B cell (primary cell): ENCODE measurements at regions not wholly inside any gene's neighbourhood (a gene's known extent, or its start where the extent isn't known, plus 50 kb on each side); places are given as distances from the start of the nearest gene placed in this dataset.

ENCODE experiments used
- ATAC-seq: fragments of 200-7000 bp; cut with Tn5 transposase; one replicate; pipeline ENCODE4 v1.10.0; 2021; ENCODE audit warnings: low read depth, mild to moderate bottlenecking, moderate number of reproducible peaks, moderate library complexity
- CTCF ChIA-PET: fragments of 350-600 bp; sonication (Branson Sonifier 250); formaldehyde crosslinking; loops from one replicate; lab custom pipeline; 2021; ENCODE audit warnings: antibody characterized with exemption, inconsistent platforms; lab: Charles Lee
- POLR2A ChIA-PET: fragments of 350-600 bp; sonication (Branson Sonifier 250); formaldehyde crosslinking; loops from one replicate; lab custom pipeline; 2021; ENCODE audit warnings: antibody characterized with exemption; lab: Charles Lee
- DNase-seq: peaks from one replicate; pipeline ENCODE4 v3.0.0; 2013
- H2AFZ ChIP-seq: 2 replicates; pipeline ENCODE4 v1.6.1; 2012; ENCODE audit warnings: mild to moderate bottlenecking, low read depth, low read length; ENCODE audit not compliant: insufficient read depth, poor library complexity, severe bottlenecking
- H3K27ac ChIP-seq, 2 donors: 1 replicate in 1 of 2; 2 replicates in 1 of 2; pipeline ENCODE4 v1.5.1; 2012 to 2013; ENCODE audit warnings: low read length in 2 of 2, mild to moderate bottlenecking in 2 of 2, moderate library complexity in 1 of 2
- H3K27me3 ChIP-seq, 4 experiments: fragments of 200-600 bp in 1 of 4; sonication (generic) in 1 of 4; replicated peaks in 1 of 4; 1 replicate in 2 of 4; 2 replicates in 2 of 4; pipeline versions ENCODE4 v1.6.1 to v1.7.0; 2013 to 2016; ENCODE audit warnings: low read length in 3 of 4, mild to moderate bottlenecking in 2 of 4, mixed read lengths in 1 of 4, moderate library complexity in 1 of 4; ENCODE audit not compliant: insufficient read depth in 4 of 4, control insufficient read depth in 3 of 4; ENCODE audit errors: control extremely low read depth in 1 of 4
- H3K36me3 ChIP-seq, 2 experiments: replicated peaks in 1 of 2; 1 replicate in 1 of 2; 2 replicates in 1 of 2; pipeline versions ENCODE4 v1.6.1 to v1.7.1; 2013; ENCODE audit warnings: low read length in 1 of 2; ENCODE audit not compliant: insufficient read depth in 2 of 2, control insufficient read depth in 1 of 2; ENCODE audit errors: control extremely low read depth in 1 of 2, extremely low read depth in 1 of 2
- H3K4me1 ChIP-seq, 2 donors: fragments of 200-600 bp in 1 of 2; sonication (generic) in 1 of 2; 1 replicate in 1 of 2; 2 replicates in 1 of 2; pipeline versions ENCODE4 v1.5.1 to v1.6.1; 2013 to 2017; ENCODE audit warnings: low read length in 2 of 2; ENCODE audit not compliant: control insufficient read depth in 2 of 2, insufficient read depth in 2 of 2
- H3K4me2 ChIP-seq: replicated peaks from 2 replicates; pipeline ENCODE3; 2012; ENCODE audit warnings: mild to moderate bottlenecking, low read depth, low read length; ENCODE audit not compliant: poor library complexity, severe bottlenecking
- H3K4me3 ChIP-seq, 5 experiments: fragments of 200-600 bp in 1 of 5; sonication (generic) in 1 of 5; 1 replicate in 3 of 5; 2 replicates in 2 of 5; pipeline versions ENCODE4 v1.5.1 to v1.7.0; 2011 to 2016; ENCODE audit warnings: low read length in 4 of 5, mild to moderate bottlenecking in 4 of 5, low read depth in 2 of 5, control low read depth in 1 of 5, moderate library complexity in 1 of 5; ENCODE audit not compliant: insufficient read depth in 1 of 5; ENCODE audit errors: control extremely low read depth in 1 of 5, extremely low read depth in 1 of 5
- H3K79me2 ChIP-seq: fragments of 200-600 bp; sonication (generic); one replicate; pipeline ENCODE4 v1.6.0; 2016; ENCODE audit warnings: low read length; ENCODE audit not compliant: control insufficient read depth, insufficient read depth
- H3K9ac ChIP-seq: fragments of 200-600 bp; sonication (generic); 2 replicates; pipeline ENCODE4 v1.6.1; 2017; ENCODE audit warnings: mild to moderate bottlenecking, low read length, moderate library complexity
- H3K9me3 ChIP-seq, 3 donors: one replicate each; pipeline versions ENCODE4 v1.6.1 to v1.7.1; 2013; ENCODE audit warnings: low read length in 2 of 3; ENCODE audit not compliant: control insufficient read depth in 2 of 3, insufficient read depth in 1 of 3; ENCODE audit errors: control extremely low read depth in 1 of 3
- H4K20me1 ChIP-seq: 2 replicates; pipeline ENCODE4 v1.6.0; 2012; ENCODE audit warnings: mild to moderate bottlenecking, low read length; ENCODE audit not compliant: insufficient read depth, control insufficient read depth, poor library complexity, severe bottlenecking
- H3K27ac Mint-ChIP-seq: one replicate; pipeline ENCODE4 v1.8.0; 2021; ENCODE audit warnings: mixed read lengths
- H3K27me3 Mint-ChIP-seq: one replicate; pipeline ENCODE4 v1.8.0; 2021; ENCODE audit warnings: mixed read lengths
- H3K4me1 Mint-ChIP-seq: one replicate; pipeline ENCODE4 v1.8.0; 2021; ENCODE audit warnings: mixed read lengths
- H3K4me3 Mint-ChIP-seq: one replicate; pipeline ENCODE4 v1.8.0; 2021; ENCODE audit warnings: mixed read lengths
- H3K9me3 Mint-ChIP-seq: one replicate; pipeline ENCODE4 v1.8.0; 2022; ENCODE audit warnings: mixed read lengths; ENCODE audit not compliant: insufficient read depth
- CTCF ChIP-seq: fragments of 200-600 bp; IDR thresholded peaks from one replicate; pipeline ENCODE4 v1.8.0; 2022; ENCODE audit warnings: antibody characterized with exemption, mild to moderate bottlenecking
- EZH2 ChIP-seq: IDR thresholded peaks from 2 replicates; pipeline ENCODE4 v1.6.1; 2012; ENCODE audit warnings: borderline replicate concordance, low read depth, mild to moderate bottlenecking, moderate library complexity, low read length; ENCODE audit not compliant: insufficient read depth, poor library complexity, severe bottlenecking
- WGBS: methylation state at CpG from one replicate; pipeline ENCODE4 v1.1.5; 2013; ENCODE audit warnings: missing lambda C conversion rate; ENCODE audit not compliant: insufficient coverage; 5-methylcytosine and 5-hydroxymethylcytosine counted together
- intact Hi-C: fragments of 100-400 bp; cut with micrococcal nuclease; formaldehyde crosslinking; loops from one replicate; pipeline ENCODE4 v1.10.0; 2022

GRCh38 chr1:187716160-187716559 lies 887.4 kb downstream of the PLA2G4A start:
- ChIA-PET CTCF (no interaction called here), POLR2A (no interaction called here)
- no CpG with 5 or more reads among the region's 1 CpG for WGBS
- no peaks in the 10 kb centered on the region for H3K4me1 Mint-ChIP-seq
- intact Hi-C loops, result no loop called here
- Histone ChIP-seq H3K36me3 (no peaks in the 10 kb centered on the region), H3K9me3 (peaks cover 0 to 3% (median 0%) of the 10 kb centered on the region in 3 donors), H4K20me1 (no peaks in the 10 kb centered on the region), H3K4me1 (no peaks in the 10 kb centered on the region), H3K27me3 (no peaks in the 10 kb centered on the region), H3K27ac (no peak overlapping the region), H2AFZ (no peak overlapping the region), H3K79me2 (no peaks in the 10 kb centered on the region), H3K4me2 (no peak overlapping the region), H3K4me3 (no peak overlapping the region), H3K9ac (no peak overlapping the region)
- H3K4me3 Mint-ChIP-seq, result no peak overlapping the region
- H3K27ac Mint-ChIP-seq, result no peak overlapping the region
- no peaks in the 10 kb centered on the region for H3K27me3 Mint-ChIP-seq
- no peak for DNase-seq
- TF ChIP-seq EZH2, result no peak
- no peak for TF ChIP-seq CTCF
- ATAC-seq, result no peak
- H3K9me3 Mint-ChIP-seq, result peaks cover 4% of the 10 kb centered on the region

- WGBS, result 100% methylated on average over 1 of the region's 3 CpGs
- H3K79me2 ChIP-seq, result no peaks in the 10 kb centered on the region
- Mint-ChIP-seq H3K27ac (no peak overlapping the region), H3K9me3 (no peaks in the 10 kb centered on the region), H3K27me3 (no peaks in the 10 kb centered on the region), H3K4me1 (no peaks in the 10 kb centered on the region), H3K4me3 (no peak overlapping the region)
- no peaks in the 10 kb centered on the region for H3K27me3 ChIP-seq
- no peaks in the 10 kb centered on the region for H3K36me3 ChIP-seq
- H3K9me3 ChIP-seq, result peaks cover 0 to 1% (median 0%) of the 10 kb centered on the region in 3 donors
- CTCF ChIA-PET, result no interaction called here
- TF ChIP-seq EZH2, result no peak
- no peak for TF ChIP-seq CTCF
- H3K27ac ChIP-seq, result no peak overlapping the region
- DNase-seq, result no peak
- no peaks in the 10 kb centered on the region for H4K20me1 ChIP-seq
- no peak overlapping the region for H3K9ac ChIP-seq
- ATAC-seq, result no peak
- H3K4me1 ChIP-seq, result no peaks in the 10 kb centered on the region
- H3K4me2 ChIP-seq, result no peak overlapping the region
- no peak overlapping the region for H2AFZ ChIP-seq
- intact Hi-C loops, result no loop called here
- H3K4me3 ChIP-seq, result no peak overlapping the region
- POLR2A ChIA-PET, result no interaction called here
Measured at GRCh38 chr1:187718527-187718926, 889.8 kb downstream of the PLA2G4A start.
